SH-SY5Y (cell line): ENCODE measurements at regions not wholly inside any gene's neighbourhood (a gene's known extent, or its start where the extent isn't known, plus 50 kb on each side); places are given as distances from the start of the nearest gene placed in this dataset.

Experiments used
- GATA2 ChIP-seq: IDR thresholded peaks from 2 replicates; pipeline ENCODE4 v1.6.1; 2011; ENCODE audit warnings: mild to moderate bottlenecking, low read depth, low read length
- GATA3 ChIP-seq: IDR thresholded peaks from 2 replicates; pipeline ENCODE4 v1.6.1; 2011; ENCODE audit warnings: low read depth, mild to moderate bottlenecking, low read length, moderate library complexity

GRCh38 chr7:4394736-4395135 is 287.4 kb upstream of the FOXK1 start:
- TF ChIP-seq GATA3 (no peak), GATA2 (no peak)
